ENCODE measurements at regions not wholly inside any gene's neighbourhood (a gene's known extent, or its start where the extent isn't known, plus 50 kb on each side); places are given as distances from the start of the nearest gene placed in this dataset.

DNA sequence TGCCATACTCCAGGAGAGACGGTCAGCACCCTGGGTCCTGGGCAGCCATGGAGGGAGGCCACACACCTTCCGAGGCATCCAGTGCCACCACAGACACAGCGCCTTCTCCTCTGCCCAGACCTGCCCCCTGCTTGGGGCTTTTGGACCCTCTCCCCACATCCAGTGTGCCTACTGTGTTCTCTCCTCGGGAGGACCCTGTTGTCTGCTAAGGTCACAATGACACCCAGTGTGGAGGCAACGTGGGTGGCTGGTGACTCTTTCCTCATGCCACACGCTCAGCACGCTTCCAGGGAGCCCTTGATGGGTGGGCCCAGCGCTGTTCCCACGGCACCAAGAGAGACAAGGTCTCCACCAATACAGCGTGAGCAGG, 251.9 kb downstream of the EIPR1 start:
- WGBS, 2 experiments (ENCODE audit: extremely low coverage in 2 of 2, insufficient read length in 1 of 2), result no CpG with 5 or more reads among the region's 10 CpGs
- Histone ChIP-seq H2AFZ (replicated peaks; ENCODE audit: low read length, poor library complexity) (no peak overlapping the region), H3K9me3 (ENCODE audit: control insufficient read depth, insufficient read depth, low read length) (no peaks in the 10 kb centered on the region), H4K20me1 (ENCODE audit: insufficient read depth, low read length) (no peaks in the 10 kb centered on the region), H3K18ac (ENCODE audit: low read depth, low read length) (no peak overlapping the region), H3K27me3 (ENCODE audit: control insufficient read depth, insufficient read depth, low read length) (no peaks in the 10 kb centered on the region; the same call in 1 of the 2 replicates), H2BK15ac (ENCODE audit: low read depth, low read length) (no peak overlapping the region), H2AK9ac (replicated peaks; ENCODE audit: low read depth, low read length, poor library complexity) (no peak overlapping the region), H3K23ac (ENCODE audit: low read depth, low read length) (no peak overlapping the region), H3K56ac (ENCODE audit: extremely low read depth, insufficient read depth, low read length) (no peak overlapping the region), H3K4me3 (ENCODE audit: insufficient read depth, low read depth, low read length) (no peak overlapping the region), H3K4me2 (ENCODE audit: low read depth, low read length) (no peak overlapping the region), H2BK120ac (ENCODE audit: low read depth, low read length) (no peak overlapping the region), H3K9me1 (ENCODE audit: insufficient read depth, low read length) (no peaks in the 10 kb centered on the region), H3K4me1 (ENCODE audit: control insufficient read depth, insufficient read depth, low read length) (no peaks in the 10 kb centered on the region), H3K36me3 (ENCODE audit: control insufficient read depth, insufficient read depth, low read length) (no peaks in the 10 kb centered on the region), H2AK5ac (ENCODE audit: low read depth, low read length) (no peak overlapping the region), H3K27ac (ENCODE audit: insufficient read depth, low read length) (no peak overlapping the region), H4K5ac (ENCODE audit: low read depth, low read length) (no peak overlapping the region), H3K4ac (ENCODE audit: low read depth, low read length) (no peak overlapping the region), H3K14ac (replicated peaks; ENCODE audit: low read depth, low read length) (no peak overlapping the region), H4K91ac (ENCODE audit: insufficient read depth, low read depth, low read length) (no peak overlapping the region), H4K8ac (ENCODE audit: low read depth in 2 of 2, low read length in 2 of 2) (no peak overlapping the region), H2BK20ac (ENCODE audit: low read depth, low read length) (no peak overlapping the region), H2BK5ac (ENCODE audit: low read depth, low read length, poor library complexity, severe bottlenecking) (no peak overlapping the region), H3K9ac (ENCODE audit: low read depth, low read length) (no peak overlapping the region), H3K79me1 (ENCODE audit: low read depth in 1 of 2, low read length in 2 of 2) (no peaks in the 10 kb centered on the region)
- BruUV-seq (replicated peaks), result no TSS peak
- DNase-seq (no peak), ATAC-seq (ENCODE audit: low read depth) (no peak)
- ChIA-PET POLR2A (ENCODE audit: unreplicated experiment) (no interaction called here), CTCF (no interaction called here)
- intact Hi-C loops (cut with micrococcal nuclease) (no loop called here), dilution Hi-C loops (cut with HindIII; ENCODE audit: low sequenced_read_pairs, unreplicated experiment) (no loop called here), in situ Hi-C loops (cut with MboI; ENCODE audit: low sequenced_read_pairs) (no loop called here)
- TF ChIP-seq POLR2A (IDR thresholded peaks at IDR 0.05; ENCODE audit: low read depth, low read length), result no peak
- TF ChIP-seq USF2 (IDR thresholded peaks at IDR 0.05; ENCODE audit: low read depth, low read length), result no peak
- TF ChIP-seq BHLHE40 (IDR thresholded peaks at IDR 0.05; ENCODE audit: low read depth, low read length), result no peak
- no peak for TF ChIP-seq MAFK (IDR thresholded peaks at IDR 0.05; ENCODE audit: low read depth, low read length)
- no peak for TF ChIP-seq RFX5 (IDR thresholded peaks at IDR 0.05; ENCODE audit: low read depth, low read length)
- no peak for TF ChIP-seq NFE2L2 (IDR thresholded peaks at IDR 0.05; ENCODE audit: low read depth, low read length)
- no peak for TF ChIP-seq MXI1 (IDR thresholded peaks at IDR 0.05; ENCODE audit: borderline replicate concordance, low read depth, low read length)
- no peak for TF ChIP-seq CEBPB (IDR thresholded peaks at IDR 0.05; ENCODE audit: low read depth, low read length)
- TF ChIP-seq SMC3 (IDR thresholded peaks at IDR 0.05; ENCODE audit: low read depth, low read length), result no peak
- TF ChIP-seq FOS (IDR thresholded peaks at IDR 0.05; ENCODE audit: low read depth, low read length), result no peak
- TF ChIP-seq, protein P1, sequence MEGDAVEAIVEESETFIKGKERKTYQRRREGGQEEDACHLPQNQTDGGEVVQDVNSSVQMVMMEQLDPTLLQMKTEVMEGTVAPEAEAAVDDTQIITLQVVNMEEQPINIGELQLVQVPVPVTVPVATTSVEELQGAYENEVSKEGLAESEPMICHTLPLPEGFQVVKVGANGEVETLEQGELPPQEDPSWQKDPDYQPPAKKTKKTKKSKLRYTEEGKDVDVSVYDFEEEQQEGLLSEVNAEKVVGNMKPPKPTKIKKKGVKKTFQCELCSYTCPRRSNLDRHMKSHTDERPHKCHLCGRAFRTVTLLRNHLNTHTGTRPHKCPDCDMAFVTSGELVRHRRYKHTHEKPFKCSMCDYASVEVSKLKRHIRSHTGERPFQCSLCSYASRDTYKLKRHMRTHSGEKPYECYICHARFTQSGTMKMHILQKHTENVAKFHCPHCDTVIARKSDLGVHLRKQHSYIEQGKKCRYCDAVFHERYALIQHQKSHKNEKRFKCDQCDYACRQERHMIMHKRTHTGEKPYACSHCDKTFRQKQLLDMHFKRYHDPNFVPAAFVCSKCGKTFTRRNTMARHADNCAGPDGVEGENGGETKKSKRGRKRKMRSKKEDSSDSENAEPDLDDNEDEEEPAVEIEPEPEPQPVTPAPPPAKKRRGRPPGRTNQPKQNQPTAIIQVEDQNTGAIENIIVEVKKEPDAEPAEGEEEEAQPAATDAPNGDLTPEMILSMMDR (conservative IDR thresholded peaks at IDR 0.05; ENCODE audit: low read depth, low read length), result no peak
